ENCODE measurements at regions not wholly inside any gene's neighbourhood (a gene's known extent, or its start where the extent isn't known, plus 50 kb on each side); places are given as distances from the start of the nearest gene placed in this dataset.

GRCh38 chr2:139159177-139159576, 379.0 kb upstream of the NXPH2 start:
- no peak for TF ChIP-seq POLR2A (IDR thresholded peaks at IDR 0.05; ENCODE audit: low read depth, low read length)
- TF ChIP-seq POLR2AphosphoS5 (IDR thresholded peaks at IDR 0.05; ENCODE audit: low read depth, low read length): no peak

Data from GM12891 (cell line).